LHCN-M2 (cell line): ENCODE measurements at regions not wholly inside any gene's neighbourhood (a gene's known extent, or its start where the extent isn't known, plus 50 kb on each side); places are given as distances from the start of the nearest gene placed in this dataset.
"Not testable (repeated sequence)": the region's sequence is repeated elsewhere in the genome, so short reads cannot be mapped to it uniquely, and the experiment has no call there.

Experiments
- DNase-seq: peaks from one replicate; pipeline ENCODE4 v3.0.0-alpha.2; 2012; ENCODE audit warnings: low read depth

DNA sequence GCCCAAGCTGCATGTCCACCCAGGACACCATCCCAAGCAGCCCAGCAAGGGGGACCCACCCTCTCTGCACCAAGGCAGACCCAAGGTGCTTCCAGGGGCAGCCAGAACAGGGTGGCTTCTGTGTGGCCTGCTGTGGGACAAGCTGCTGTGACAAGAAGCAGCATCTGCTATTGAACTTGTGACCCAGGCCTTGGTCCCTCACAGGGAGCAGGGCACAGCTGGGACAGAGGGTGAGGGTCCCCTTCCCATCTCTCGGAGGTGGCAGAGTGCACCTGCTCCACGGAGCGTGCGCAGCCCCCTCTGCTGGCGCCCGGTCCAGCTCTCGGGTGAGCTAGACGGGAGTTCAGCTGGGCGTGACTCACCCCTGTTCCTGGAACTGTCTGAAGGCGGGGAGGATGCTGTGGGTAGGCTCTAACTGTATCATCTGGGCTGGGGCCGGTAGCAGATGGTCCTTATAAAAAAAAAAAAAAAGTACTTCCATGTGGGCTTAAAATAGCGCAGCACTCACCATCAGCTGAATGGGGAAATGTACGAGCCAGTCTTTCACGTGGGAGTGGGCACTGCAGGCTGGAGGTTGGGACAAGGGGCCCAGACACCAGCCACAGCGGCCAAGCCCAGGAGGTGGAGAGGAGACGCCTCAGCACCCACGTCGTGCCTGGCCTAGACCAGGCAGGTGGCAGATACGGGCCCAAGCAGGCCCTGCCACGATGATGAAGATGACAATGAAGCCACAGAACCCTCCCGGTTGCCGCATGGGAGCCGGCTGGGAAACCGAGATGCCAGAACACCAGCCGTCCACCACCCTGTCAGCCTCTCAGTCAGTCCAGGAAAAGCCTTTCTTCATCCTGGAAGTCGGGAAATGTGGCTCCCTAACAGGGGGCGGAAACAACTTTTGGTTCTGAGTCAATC is 136.8 kb upstream of the ID2 start:
- DNase-seq, result peak; percentile 97

DNA sequence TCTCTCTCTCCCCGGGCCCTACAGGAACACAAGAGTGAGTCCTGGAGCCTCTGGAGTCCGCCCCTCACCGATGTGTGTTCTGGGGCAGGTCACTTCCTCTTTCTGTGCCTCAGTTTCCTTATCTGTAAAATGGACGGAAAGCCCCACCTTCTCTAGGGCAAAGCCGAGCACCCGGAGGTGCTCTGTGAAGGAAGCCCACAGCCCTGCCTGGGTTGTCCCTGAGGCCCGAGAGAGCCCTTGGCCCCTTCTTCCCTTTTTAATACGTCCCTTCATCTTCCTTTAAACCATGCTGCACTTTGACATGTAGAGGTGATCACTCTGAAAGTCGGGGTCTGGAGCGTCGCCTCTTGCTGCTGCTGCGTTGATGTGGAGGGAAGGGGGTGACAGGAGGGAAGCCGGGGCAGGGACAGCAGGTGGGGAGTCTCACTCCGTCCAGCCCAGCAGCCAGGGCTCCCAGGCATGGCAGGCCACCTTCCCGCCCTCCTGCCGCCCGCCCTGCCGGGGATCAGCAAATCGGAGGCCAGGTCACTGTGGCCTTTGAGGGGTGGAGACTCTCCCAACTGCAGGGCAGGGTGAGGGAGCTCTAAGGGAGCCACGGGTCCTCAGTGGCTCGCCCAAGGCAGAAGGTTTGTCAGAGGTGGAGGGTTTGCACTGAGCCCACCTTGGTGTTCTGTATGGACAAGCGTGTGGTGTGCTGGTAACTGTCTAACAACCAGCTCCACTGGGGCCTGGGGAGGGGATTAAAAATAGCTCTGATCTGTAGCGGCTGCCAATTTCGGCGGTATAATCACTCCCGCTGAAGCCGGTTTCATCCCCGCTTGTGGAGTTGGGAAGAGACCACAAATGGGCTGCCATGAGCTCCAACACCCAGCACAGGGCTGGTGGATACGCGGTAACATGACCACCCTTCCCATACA is 135.9 kb upstream of the ID2 start:
- DNase-seq, result no peak

- DNase-seq, result peak; percentile 32
Measured at GRCh38 chr2:8546612-8547283, 135.1 kb upstream of the ID2 start.

GRCh38 chr2:8547284-8548064 is 134.4 kb upstream of the ID2 start:
- DNase-seq, result no peak

GRCh38 chr2:8548065-8548618 is 133.7 kb upstream of the ID2 start:
- no peak for DNase-seq

GRCh38 chr2:8548619-8549150 is 133.2 kb upstream of the ID2 start:
- no peak for DNase-seq

GRCh38 chr2:8549273-8549922 is 132.5 kb upstream of the ID2 start:
- no peak for DNase-seq

GRCh38 chr2:8549942-8550341 is 131.9 kb upstream of the ID2 start:
- DNase-seq, result no peak

DNA sequence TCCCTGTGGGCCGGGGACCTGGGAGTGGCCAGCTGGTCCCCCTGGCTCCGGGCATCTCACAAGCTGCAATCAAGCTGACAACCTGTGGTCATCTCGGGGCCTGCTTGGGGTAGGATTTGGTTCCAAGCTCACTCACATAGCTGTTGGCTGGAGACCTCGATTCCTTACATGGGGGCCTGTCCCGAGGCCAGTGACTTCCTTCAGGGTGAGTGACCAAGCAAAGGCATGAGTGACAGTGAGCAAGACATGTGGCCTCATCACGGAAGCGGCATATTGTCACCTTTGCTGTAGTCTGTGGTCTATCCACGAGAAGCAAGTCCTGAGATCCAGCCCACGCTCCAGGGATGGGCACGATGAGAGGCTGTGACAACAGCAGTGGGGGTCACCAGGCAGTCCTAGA is 131.4 kb upstream of the ID2 start:
- no peak for DNase-seq

- no peak for DNase-seq
Measured at GRCh38 chr2:8550937-8551621, 130.8 kb upstream of the ID2 start.

DNA sequence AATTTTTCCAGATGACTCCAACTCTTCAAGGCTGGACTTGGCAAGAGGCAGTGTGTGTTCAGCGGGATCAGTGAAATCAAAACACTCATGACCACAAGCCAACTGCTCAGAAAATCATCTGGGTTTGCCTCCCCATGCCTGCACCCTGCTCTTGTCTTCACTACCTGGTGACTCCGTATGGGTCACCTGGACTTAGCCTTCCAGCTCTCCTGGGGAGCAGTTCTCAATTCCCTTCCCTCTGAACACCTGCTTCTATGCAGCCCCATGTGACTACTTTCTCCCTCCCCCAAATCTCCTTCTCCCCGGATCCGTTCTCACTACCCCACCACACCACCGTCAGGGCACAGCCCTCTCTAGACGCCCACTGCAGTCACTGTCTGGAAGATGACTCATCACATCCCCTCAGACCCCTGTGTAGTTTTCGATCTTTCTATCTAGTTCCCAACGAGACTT is 130.2 kb upstream of the ID2 start:
- peak; percentile 49 for DNase-seq

DNA sequence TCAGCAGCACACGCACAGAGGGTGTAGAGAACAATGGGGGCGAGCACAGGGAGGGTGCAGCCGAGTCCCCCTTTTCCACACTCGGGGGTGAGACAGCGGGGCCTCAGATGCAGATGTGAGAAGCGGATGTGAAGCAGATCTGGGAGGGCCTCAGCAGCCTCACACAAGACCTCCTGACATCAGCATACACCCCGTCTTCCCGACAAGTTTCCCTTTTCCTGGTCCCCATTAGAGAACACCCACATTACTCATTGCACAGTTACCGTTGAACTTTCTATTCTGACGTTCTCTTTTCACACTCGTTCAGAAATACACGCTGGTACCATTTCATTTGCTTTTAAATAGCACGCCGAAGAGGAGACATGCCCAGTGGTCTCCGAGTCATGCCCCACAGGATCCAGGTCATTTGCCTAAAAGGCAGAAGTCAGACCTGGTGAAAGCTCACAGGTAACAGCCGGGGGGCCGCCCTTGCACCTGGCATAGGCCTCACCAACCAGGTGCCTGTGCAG is 129.5 kb upstream of the ID2 start:
- DNase-seq, result no peak

- no peak for DNase-seq
Measured at GRCh38 chr2:8553643-8554042, 128.2 kb upstream of the ID2 start.

- no peak for DNase-seq
Measured at GRCh38 chr2:8554296-8554806, 127.5 kb upstream of the ID2 start.

- no peak for DNase-seq
Measured at GRCh38 chr2:8555543-8555942, 126.3 kb upstream of the ID2 start.

DNA sequence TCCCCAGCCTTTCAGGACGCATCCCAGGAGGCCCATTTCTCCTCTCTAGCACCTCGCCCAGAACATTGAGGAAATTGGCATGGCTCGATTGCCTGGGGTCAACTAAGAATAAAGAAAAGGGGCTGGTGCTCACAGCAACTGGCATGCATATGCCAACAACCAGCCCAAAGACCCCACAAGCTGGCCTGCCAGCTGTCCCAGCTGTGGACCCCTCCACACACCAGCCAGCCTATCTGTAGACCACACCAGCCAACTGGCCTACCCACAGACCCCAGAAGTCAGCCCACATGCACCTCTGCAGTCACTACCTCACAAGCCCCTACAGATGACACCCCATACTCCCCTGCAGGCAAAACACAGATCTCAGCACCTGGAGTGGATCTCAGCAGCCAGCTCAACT is 123.8 kb upstream of the ID2 start:
- DNase-seq, result no peak

DNA sequence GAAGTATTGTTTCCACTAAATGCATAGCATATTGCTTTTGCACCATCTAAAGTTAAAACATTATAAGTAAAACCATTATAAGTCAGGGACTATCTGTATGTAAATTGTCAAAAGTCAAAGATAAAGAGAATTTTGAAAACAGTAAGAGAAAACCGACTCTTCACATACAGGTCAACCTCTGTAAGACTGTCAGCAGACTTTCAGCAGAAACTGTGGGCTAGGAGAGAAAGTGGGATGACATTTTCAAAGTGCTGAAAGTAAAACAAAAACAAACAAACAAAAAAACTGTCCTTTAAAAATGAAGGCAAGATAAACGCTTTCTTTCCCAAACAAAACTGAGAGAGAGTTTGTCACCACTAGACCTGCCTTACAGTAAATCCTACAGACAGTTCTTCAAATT is 122.9 kb upstream of the ID2 start:
- no peak for DNase-seq

GRCh38 chr2:8559805-8560204 is 122.1 kb upstream of the ID2 start:
- DNase-seq, result no peak

DNA sequence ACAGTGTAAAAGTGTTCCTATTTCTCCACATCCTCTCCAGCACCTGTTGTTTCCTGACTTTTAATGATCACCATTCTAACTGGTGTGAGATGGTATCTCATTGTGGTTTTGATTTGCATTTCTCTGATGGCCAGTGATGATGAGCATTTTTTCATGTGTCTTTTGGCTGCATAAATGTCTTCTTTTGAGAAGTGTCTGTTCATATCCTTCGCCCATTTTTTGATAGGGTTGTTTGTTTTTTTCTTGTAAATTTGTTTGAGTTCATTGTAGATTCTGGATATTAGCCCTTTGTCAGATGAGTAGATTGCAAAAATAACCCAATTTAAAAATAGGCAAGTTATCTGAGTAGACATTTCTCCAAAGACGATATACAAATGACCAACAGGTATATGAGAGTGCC is 120.2 kb upstream of the ID2 start:
- not testable (repeated sequence) for DNase-seq
